ENCODE measurements at regions not wholly inside any gene's neighbourhood (a gene's known extent, or its start where the extent isn't known, plus 50 kb on each side); places are given as distances from the start of the nearest gene placed in this dataset.

DNA sequence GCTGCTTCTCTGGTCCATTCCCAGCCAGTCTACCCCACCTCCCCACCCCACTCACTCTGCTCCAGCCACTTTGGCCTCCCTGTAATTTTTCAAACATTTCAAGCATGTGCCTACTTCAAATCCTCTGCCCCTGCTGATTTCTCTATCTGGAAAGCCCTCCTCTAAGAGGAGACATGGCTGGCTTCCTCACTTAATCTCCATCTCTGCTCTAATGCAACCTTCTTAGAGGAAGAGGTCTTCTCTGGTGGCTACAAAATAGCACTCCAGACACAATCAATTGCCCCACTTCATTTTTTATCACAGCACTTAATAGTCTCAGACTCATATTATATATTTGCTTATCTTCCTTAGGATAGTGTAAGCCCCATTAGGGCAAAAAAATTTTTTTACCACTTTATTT lies 161.1 kb upstream of the SLC39A10 start:
- Histone ChIP-seq H3K36me3 (no peaks in the 10 kb centered on the region), H3K4me3 (ENCODE audit: low read depth in 1 of 2, low read length in 1 of 2) (no peak overlapping the region), H3K9me3 (no peaks in the 10 kb centered on the region), H3K27me3 (no peaks in the 10 kb centered on the region), H3K4me1 (ENCODE audit: control insufficient read depth in 1 of 2, insufficient read depth in 1 of 2, low read depth in 1 of 2, low read length in 1 of 2) (no peaks in the 10 kb centered on the region), H3K27ac (no peak overlapping the region)
- TF ChIP-seq, protein P1, sequence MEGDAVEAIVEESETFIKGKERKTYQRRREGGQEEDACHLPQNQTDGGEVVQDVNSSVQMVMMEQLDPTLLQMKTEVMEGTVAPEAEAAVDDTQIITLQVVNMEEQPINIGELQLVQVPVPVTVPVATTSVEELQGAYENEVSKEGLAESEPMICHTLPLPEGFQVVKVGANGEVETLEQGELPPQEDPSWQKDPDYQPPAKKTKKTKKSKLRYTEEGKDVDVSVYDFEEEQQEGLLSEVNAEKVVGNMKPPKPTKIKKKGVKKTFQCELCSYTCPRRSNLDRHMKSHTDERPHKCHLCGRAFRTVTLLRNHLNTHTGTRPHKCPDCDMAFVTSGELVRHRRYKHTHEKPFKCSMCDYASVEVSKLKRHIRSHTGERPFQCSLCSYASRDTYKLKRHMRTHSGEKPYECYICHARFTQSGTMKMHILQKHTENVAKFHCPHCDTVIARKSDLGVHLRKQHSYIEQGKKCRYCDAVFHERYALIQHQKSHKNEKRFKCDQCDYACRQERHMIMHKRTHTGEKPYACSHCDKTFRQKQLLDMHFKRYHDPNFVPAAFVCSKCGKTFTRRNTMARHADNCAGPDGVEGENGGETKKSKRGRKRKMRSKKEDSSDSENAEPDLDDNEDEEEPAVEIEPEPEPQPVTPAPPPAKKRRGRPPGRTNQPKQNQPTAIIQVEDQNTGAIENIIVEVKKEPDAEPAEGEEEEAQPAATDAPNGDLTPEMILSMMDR (IDR thresholded peaks at IDR 0.05): no peak

DNA sequence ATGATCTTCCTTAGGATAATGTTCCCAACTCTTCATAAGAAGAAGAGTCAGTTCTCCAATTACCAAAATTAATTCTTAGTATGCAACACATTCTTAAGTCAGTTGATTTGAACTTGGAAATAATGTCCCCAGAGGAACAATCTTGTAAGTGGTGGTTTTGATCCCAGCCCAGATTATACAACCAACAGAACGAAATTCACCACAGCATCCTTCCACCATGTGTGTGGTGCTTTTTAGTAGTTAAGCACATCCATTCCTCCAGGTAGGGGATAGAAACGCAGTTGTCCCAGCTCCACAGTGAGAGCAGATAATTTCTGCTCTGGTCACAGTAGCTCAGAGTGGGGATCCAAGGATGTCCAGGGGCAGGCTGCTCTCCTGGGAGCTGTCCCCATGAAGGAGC lies 161.7 kb upstream of the SLC39A10 start:
- Histone ChIP-seq H3K27ac (no peak overlapping the region), H3K4me1 (ENCODE audit: control insufficient read depth in 1 of 2, insufficient read depth in 1 of 2, low read depth in 1 of 2, low read length in 1 of 2) (no peaks in the 10 kb centered on the region), H3K27me3 (no peaks in the 10 kb centered on the region), H3K4me3 (ENCODE audit: low read depth in 1 of 2, low read length in 1 of 2) (no peak overlapping the region), H3K36me3 (no peaks in the 10 kb centered on the region), H3K9me3 (no peaks in the 10 kb centered on the region)
- TF ChIP-seq, protein P1 (IDR thresholded peaks at IDR 0.05): no peak

- Histone ChIP-seq H3K4me3 (ENCODE audit: low read depth in 1 of 2, low read length in 1 of 2) (no peak overlapping the region), H3K4me1 (ENCODE audit: control insufficient read depth in 1 of 2, insufficient read depth in 1 of 2, low read depth in 1 of 2, low read length in 1 of 2) (no peaks in the 10 kb centered on the region), H3K27me3 (no peaks in the 10 kb centered on the region), H3K36me3 (no peaks in the 10 kb centered on the region), H3K9me3 (no peaks in the 10 kb centered on the region), H3K27ac (no peak overlapping the region)
- TF ChIP-seq, protein P1 (IDR thresholded peaks at IDR 0.05): no peak
Observed at GRCh38 chr2:195494451-195494850, 162.6 kb upstream of the SLC39A10 start.

DNA sequence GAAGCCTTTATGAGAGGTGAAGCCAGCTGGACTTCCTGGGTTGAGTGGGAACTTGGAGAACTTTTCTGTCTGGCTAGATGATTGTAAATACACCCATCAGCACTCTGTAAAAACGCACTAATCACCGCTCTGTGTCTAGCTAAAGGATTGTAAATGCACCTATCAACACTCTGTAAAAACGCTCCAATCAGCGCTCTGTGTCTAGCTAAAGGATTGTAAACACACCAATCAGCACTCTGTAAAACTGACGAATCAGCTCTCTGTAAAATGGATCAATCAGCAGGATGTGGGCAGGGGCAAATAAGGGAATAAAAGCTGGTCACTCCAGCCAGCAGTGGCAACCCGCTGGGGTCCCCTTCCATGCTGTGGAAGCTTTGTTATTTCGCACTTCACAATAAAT lies 163.6 kb upstream of the SLC39A10 start:
- no peaks in the 10 kb centered on the region for H3K9me3 ChIP-seq
- no peak overlapping the region for H3K27ac ChIP-seq
- no peaks in the 10 kb centered on the region for H3K36me3 ChIP-seq
- no peaks in the 10 kb centered on the region for H3K4me1 ChIP-seq (ENCODE audit: control insufficient read depth in 1 of 2, insufficient read depth in 1 of 2, low read depth in 1 of 2, low read length in 1 of 2)
- no peaks in the 10 kb centered on the region for H3K27me3 ChIP-seq
- TF ChIP-seq, protein P1 (IDR thresholded peaks at IDR 0.05): no peak
- no peak overlapping the region for H3K4me3 ChIP-seq (ENCODE audit: low read depth in 1 of 2, low read length in 1 of 2)

- no peak overlapping the region for H3K4me3 ChIP-seq (ENCODE audit: low read depth in 1 of 2, low read length in 1 of 2)
- H3K27me3 ChIP-seq: no peaks in the 10 kb centered on the region
- H3K4me1 ChIP-seq (ENCODE audit: control insufficient read depth in 1 of 2, insufficient read depth in 1 of 2, low read depth in 1 of 2, low read length in 1 of 2): peaks cover 0 to 9% of the 10 kb centered on the region in 2 experiments
- no peaks in the 10 kb centered on the region for H3K36me3 ChIP-seq
- H3K9me3 ChIP-seq: no peaks in the 10 kb centered on the region
- TF ChIP-seq, protein P1 (IDR thresholded peaks at IDR 0.05): no peak
- H3K27ac ChIP-seq: no peak overlapping the region
Observed at GRCh38 chr2:195490319-195490718, 166.7 kb upstream of the SLC39A10 start.

DNA sequence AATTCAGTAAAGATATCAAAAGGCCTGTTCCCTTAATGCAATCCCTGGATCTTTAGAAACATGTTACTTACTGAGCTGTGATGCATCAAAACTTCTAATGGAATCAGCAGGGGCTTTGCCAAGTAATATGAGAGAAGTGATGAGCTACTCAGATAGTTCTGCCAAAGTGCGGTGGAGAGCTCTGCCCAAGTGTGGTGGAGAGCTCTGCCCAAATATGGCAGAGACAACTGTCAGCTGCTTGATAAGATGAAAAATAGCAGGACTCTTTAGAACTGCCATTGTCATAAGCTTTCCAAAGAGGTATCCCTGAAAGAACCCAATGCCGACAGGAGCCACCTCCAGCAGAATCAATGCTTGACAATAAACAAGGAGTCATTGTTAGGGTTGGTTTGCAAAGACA lies 167.9 kb upstream of the SLC39A10 start:
- no peak overlapping the region for H3K27ac ChIP-seq
- TF ChIP-seq, protein P1 (IDR thresholded peaks at IDR 0.05): no peak
- H3K4me1 ChIP-seq (ENCODE audit: control insufficient read depth in 1 of 2, insufficient read depth in 1 of 2, low read depth in 1 of 2, low read length in 1 of 2): peaks cover 0 to 9% of the 10 kb centered on the region in 2 experiments
- H3K36me3 ChIP-seq: no peaks in the 10 kb centered on the region
- no peaks in the 10 kb centered on the region for H3K27me3 ChIP-seq
- H3K9me3 ChIP-seq: no peaks in the 10 kb centered on the region
- H3K4me3 ChIP-seq (ENCODE audit: low read depth in 1 of 2, low read length in 1 of 2): no peak overlapping the region
